HEK293T (cell line): ENCODE measurements at regions not wholly inside any gene's neighbourhood (a gene's known extent, or its start where the extent isn't known, plus 50 kb on each side); places are given as distances from the start of the nearest gene placed in this dataset.

Experiments
- CTCF ChIA-PET: fragments of 350-600 bp; formaldehyde crosslinking; extraction: SDS; loops from one replicate; lab custom pipeline; 2021; ENCODE audit warnings: antibody characterized with exemption, inconsistent platforms; lab: Yijun Ruan, JAX
- POLR2A ChIA-PET: fragments of 350-600 bp; formaldehyde crosslinking; extraction: SDS; loops from one replicate; lab custom pipeline; 2020; ENCODE audit warnings: antibody characterized with exemption, inconsistent platforms; lab: Yijun Ruan, JAX
- DNase-seq: peaks from one replicate; pipeline ENCODE4 v3.0.0; 2012; ENCODE audit warnings: mixed read lengths; ENCODE audit errors: extremely low spot score
- ARNT ChIP-seq: fragments of 450-650 bp; IDR thresholded peaks from 2 replicates; pipeline ENCODE4 v1.6.1; 2017; ENCODE audit warnings: mild to moderate bottlenecking
- BHLHE40 ChIP-seq: fragments of 450-650 bp; IDR thresholded peaks from 2 replicates; pipeline ENCODE4 v1.6.1; 2016; ENCODE audit warnings: mild to moderate bottlenecking, moderate library complexity, borderline replicate concordance
- CTBP1 ChIP-seq: fragments of 450-650 bp; IDR thresholded peaks from 2 replicates; pipeline ENCODE4 v1.6.1; 2016; ENCODE audit warnings: borderline replicate concordance
- ELF4 ChIP-seq: fragments of 450-650 bp; IDR thresholded peaks from 2 replicates; pipeline ENCODE4 v1.6.1; 2017; ENCODE audit warnings: antibody characterized with exemption
- FOXA1 ChIP-seq: fragments of 450-650 bp; IDR thresholded peaks from 2 replicates; pipeline ENCODE4 v1.6.1; 2016; ENCODE audit warnings: mild to moderate bottlenecking
- FOXK2 ChIP-seq: fragments of 450-650 bp; IDR thresholded peaks from 2 replicates; pipeline ENCODE4 v1.6.1; 2016; ENCODE audit warnings: mild to moderate bottlenecking
- FOXM1 ChIP-seq: fragments of 450-650 bp; IDR thresholded peaks from 2 replicates; pipeline ENCODE4 v1.6.1; 2017; ENCODE audit warnings: mild to moderate bottlenecking, borderline replicate concordance
- HDGF ChIP-seq: fragments of 450-650 bp; IDR thresholded peaks from 2 replicates; pipeline ENCODE4 v1.6.1; 2017; ENCODE audit warnings: antibody characterized with exemption, borderline replicate concordance
- L3MBTL2 ChIP-seq: fragments of 450-650 bp; conservative IDR thresholded peaks from 2 replicates; pipeline ENCODE4 v1.6.1; 2016; ENCODE audit warnings: mild to moderate bottlenecking
- LEF1 ChIP-seq: fragments of 450-650 bp; IDR thresholded peaks from 2 replicates; pipeline ENCODE4 v1.6.1; 2017; ENCODE audit warnings: mild to moderate bottlenecking, borderline replicate concordance
- NFRKB ChIP-seq: fragments of 450-650 bp; IDR thresholded peaks from 2 replicates; pipeline ENCODE4 v1.6.1; 2016; ENCODE audit warnings: mild to moderate bottlenecking, moderate library complexity
- SP1 ChIP-seq: fragments of 450-650 bp; IDR thresholded peaks from 2 replicates; pipeline ENCODE4 v1.6.1; 2017
- SUZ12 ChIP-seq: fragments of 450-650 bp; IDR thresholded peaks from 2 replicates; pipeline ENCODE4 v1.6.1; 2016; ENCODE audit warnings: mild to moderate bottlenecking
- TARDBP ChIP-seq: fragments of 450-650 bp; IDR thresholded peaks from 2 replicates; pipeline ENCODE4 v1.6.1; 2016
- ZNF384 ChIP-seq: fragments of 450-650 bp; IDR thresholded peaks from 2 replicates; pipeline ENCODE4 v1.6.1; 2016
- TF ChIP-seq, protein P1 (sequence below): fragments of 450-650 bp; IDR thresholded peaks from 2 replicates; pipeline ENCODE4 v1.6.1; 2016

DNA sequence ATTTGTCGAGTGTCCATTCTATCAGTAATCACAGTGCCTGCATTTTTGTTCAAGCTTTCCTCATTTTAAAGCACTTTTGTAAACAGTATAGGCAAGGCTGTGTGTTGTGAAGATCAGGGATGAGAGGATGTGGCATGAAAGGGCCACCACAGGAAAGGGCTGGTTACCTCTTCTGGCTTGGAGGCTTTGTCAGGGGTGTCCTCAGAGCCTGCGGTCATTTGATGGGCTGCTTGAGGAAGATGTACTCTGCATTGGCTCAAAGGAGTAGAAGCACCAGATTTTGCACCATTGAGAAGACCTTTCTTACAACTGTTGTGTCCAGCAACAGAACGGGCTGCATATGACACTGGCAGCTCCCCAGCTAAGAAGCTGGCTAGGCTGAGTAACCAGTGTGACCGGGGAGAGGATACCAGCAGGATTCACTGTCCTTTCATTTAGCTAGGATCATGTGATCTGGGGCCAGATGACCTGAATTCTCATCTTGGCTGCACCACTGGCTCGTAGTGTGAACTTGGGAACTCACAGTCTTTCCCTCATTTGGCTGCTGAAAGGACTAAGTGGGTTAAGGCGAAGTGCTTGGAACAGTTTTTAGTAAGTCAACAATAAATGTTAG, 380.2 kb downstream of the FGF9 start:
- TF ChIP-seq BHLHE40 (no peak), FOXK2 (no peak), FOXA1 (no peak), LEF1 (no peak), FOXM1 (no peak), SUZ12 (no peak), ELF4 (no peak), CTBP1 (no peak)
- TF ChIP-seq, protein P1, sequence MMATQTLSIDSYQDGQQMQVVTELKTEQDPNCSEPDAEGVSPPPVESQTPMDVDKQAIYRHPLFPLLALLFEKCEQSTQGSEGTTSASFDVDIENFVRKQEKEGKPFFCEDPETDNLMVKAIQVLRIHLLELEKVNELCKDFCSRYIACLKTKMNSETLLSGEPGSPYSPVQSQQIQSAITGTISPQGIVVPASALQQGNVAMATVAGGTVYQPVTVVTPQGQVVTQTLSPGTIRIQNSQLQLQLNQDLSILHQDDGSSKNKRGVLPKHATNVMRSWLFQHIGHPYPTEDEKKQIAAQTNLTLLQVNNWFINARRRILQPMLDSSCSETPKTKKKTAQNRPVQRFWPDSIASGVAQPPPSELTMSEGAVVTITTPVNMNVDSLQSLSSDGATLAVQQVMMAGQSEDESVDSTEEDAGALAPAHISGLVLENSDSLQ, result no peak
- ChIA-PET POLR2A (no interaction called here), CTCF (no interaction called here)
- DNase-seq, result no peak

DNA sequence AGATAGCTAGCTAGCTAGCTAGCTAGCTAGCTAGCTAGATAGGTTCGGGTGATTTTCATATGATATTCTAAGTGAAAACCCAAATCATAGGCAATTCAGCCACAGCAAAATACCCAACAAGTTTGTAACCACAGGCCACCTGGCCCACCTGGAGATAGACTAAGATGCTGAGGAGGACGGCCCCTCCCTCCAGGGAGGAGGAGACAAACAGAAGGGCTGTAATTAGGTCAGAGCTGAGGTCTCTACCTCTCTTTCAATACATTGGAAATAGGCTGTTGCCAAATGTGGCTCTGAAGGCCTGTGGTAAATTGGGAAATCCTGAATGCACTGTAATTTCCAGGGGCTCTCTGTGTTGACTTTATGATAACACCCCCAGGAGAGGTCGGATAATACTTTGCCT, 382.2 kb downstream of the FGF9 start:
- ChIA-PET CTCF (no interaction called here), POLR2A (no interaction called here)
- TF ChIP-seq NFRKB (no peak), LEF1 (no peak), HDGF (no peak), ZNF384 (no peak), SP1 (no peak), FOXK2 (no peak), L3MBTL2 (no peak), CTBP1 (no peak), TARDBP (no peak), SUZ12 (no peak), ELF4 (no peak)
- TF ChIP-seq, protein P1, result no peak
- no peak for DNase-seq

DNA sequence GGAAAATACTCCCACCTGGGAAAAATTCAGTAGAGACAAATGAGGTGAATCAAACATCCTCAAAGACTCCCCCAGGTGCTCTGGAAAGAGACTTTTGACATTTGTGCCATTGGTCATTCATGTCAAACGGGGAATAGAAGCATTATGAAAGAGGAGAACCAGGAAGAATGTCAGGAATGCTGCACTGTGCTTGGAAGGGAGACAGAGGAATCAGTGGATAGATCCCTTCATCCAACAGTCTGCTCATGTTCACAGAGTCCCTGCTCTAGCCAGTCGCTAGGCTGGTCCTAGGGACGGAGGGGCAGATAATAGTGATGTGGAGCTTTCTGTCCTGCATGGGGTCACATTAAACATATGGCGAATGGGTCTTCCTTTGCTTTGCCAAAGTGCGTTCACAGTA, 384.4 kb downstream of the FGF9 start:
- POLR2A ChIA-PET, result no interaction called here
- no peak for DNase-seq
- TF ChIP-seq L3MBTL2, result no peak
- TF ChIP-seq LEF1, result no peak
- no peak for TF ChIP-seq FOXK2
- no peak for TF ChIP-seq CTBP1
- TF ChIP-seq ELF4, result no peak
- no peak for TF ChIP-seq ZNF384
- no peak for TF ChIP-seq ARNT
- TF ChIP-seq NFRKB, result no peak
- no peak for TF ChIP-seq BHLHE40
- TF ChIP-seq SP1, result no peak
- no peak for TF ChIP-seq SUZ12
- no peak for TF ChIP-seq FOXM1
- TF ChIP-seq HDGF, result no peak
- CTCF ChIA-PET, result no interaction called here

DNA sequence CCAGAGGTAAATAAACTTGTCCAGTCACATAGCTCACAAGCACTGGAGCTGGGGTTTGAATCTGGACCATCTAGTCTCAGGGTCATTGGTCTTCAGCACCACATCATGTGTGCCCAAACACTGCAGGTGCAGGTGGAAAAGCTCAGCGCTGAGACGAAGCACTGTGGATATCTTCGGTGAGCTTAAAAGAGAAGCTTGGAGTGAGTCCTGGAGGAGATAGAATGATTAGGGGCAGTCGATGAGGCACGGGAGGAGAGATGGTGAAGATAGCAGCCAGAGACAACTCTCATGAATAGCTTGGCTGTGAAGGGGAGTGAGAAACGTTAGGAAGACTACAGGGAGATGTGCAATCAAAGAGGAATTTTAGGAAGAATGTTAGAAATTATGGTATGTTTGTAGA, 389.3 kb downstream of the FGF9 start:
- ChIA-PET CTCF (interaction anchor here (0.7 kb wide), 1 partner anchor 265 kb away, joined by 4 read pairs; no protein-coding TSS in a partner anchor), POLR2A (no interaction called here)
- no peak for TF ChIP-seq BHLHE40
- TF ChIP-seq ELF4, result no peak
- TF ChIP-seq CTBP1, result no peak
- no peak for TF ChIP-seq ZNF384
- TF ChIP-seq SP1, result no peak
- no peak for TF ChIP-seq FOXM1
- no peak for TF ChIP-seq FOXK2
- TF ChIP-seq, protein P1, result no peak
- no peak for TF ChIP-seq NFRKB
- TF ChIP-seq ARNT, result no peak
- TF ChIP-seq L3MBTL2, result no peak
- no peak for TF ChIP-seq TARDBP
- no peak for TF ChIP-seq HDGF
- TF ChIP-seq FOXA1, result no peak
- TF ChIP-seq LEF1, result no peak
- TF ChIP-seq SUZ12, result no peak
- no peak for DNase-seq

DNA sequence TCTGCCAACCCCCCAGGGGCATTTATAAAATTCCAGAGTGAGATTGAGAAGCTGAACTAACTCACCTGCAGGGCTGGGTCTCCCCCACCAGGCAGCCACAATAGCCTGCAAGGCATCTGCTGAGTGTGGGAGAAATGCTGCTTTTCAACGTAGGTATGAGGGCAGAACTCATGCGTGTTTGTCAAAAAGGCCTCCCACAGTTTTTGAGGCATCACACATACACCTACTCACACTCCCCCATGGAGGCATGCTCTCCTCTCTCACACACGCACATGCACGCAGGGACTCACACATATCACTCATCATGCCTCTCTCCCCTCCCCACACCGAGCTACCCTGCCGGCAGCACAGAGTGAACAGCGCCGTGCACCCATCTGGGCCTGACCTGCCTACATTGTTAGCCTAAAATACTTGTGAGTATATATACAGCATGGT, 390.5 kb downstream of the FGF9 start:
- TF ChIP-seq CTBP1, result no peak
- no peak for TF ChIP-seq LEF1
- TF ChIP-seq NFRKB, result no peak
- TF ChIP-seq ARNT, result no peak
- no peak for TF ChIP-seq FOXM1
- TF ChIP-seq, protein P1, result no peak
- no peak for TF ChIP-seq L3MBTL2
- TF ChIP-seq FOXK2, result no peak
- no peak for TF ChIP-seq FOXA1
- TF ChIP-seq ELF4, result no peak
- no peak for TF ChIP-seq SUZ12
- no peak for TF ChIP-seq SP1
- TF ChIP-seq HDGF, result no peak
- no peak for TF ChIP-seq BHLHE40
- TF ChIP-seq ZNF384, result no peak
- TF ChIP-seq TARDBP, result no peak
- DNase-seq, result no peak
- ChIA-PET CTCF (no interaction called here), POLR2A (no interaction called here)
